ENCODE measurements at regions not wholly inside any gene's neighbourhood (a gene's known extent, or its start where the extent isn't known, plus 50 kb on each side); places are given as distances from the start of the nearest gene placed in this dataset.

GRCh38 chr20:4384961-4385360 is 135.9 kb upstream of the ADRA1D start:
- no peak for TF ChIP-seq CTCF (IDR thresholded peaks at IDR 0.05; ENCODE audit: poor library complexity, severe bottlenecking)
- TF ChIP-seq EP300 (conservative IDR thresholded peaks at IDR 0.05; ENCODE audit: poor library complexity, severe bottlenecking) = no peak
- no peak for TF ChIP-seq REST (IDR thresholded peaks at IDR 0.05; ENCODE audit: borderline replicate concordance)
- no peak for TF ChIP-seq EZH2 (IDR thresholded peaks at IDR 0.05; ENCODE audit: borderline replicate concordance, insufficient read depth, low read length, poor library complexity, severe bottlenecking)
- no peak for TF ChIP-seq RAD21 (conservative IDR thresholded peaks at IDR 0.05)
